ENCODE measurements at regions not wholly inside any gene's neighbourhood (a gene's known extent, or its start where the extent isn't known, plus 50 kb on each side); places are given as distances from the start of the nearest gene placed in this dataset.

DNA sequence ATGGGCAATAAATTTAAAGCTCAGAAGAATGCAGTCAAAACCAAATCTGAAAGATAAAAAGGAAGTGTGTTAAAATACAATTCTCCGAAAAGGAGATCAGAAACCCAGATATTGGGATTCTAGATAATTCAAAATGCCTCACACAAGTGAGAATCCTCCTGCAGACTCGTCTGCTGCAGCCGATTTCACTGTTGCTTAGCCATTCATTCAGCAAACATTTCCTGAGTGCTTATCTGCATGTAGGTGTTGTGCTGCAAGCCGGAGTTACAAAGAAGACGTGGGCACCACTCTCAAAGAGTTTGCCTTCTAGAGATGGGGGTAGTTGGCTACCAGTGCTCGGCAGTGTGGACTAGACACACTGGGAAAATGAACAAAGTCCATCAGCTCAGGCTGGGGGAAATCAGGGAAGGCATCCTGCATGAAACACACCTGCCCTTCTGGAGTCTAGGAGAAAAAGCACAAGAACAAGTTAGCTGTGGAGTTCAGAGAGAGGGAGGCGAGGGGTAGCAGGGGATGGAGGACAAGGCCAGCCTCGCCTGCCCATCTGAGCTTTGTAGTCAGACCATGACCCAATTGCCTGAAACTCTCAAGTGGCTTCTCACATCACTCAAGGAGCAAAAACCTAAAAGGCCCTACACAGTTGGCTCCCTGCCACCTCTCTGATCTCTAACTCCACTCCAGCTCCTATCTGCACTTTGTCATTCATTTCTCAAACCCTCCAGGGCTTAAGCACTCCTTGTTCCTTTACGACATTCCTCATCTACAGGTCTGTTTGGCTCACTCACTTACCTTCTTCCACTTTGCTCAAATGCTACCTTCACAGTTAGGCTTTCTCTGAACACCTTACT is 310.0 kb upstream of the DDHD1 start:
- WGBS, 2 experiments (ENCODE audit: extremely low coverage in 1 of 2, insufficient coverage in 1 of 2, insufficient read length in 1 of 2, insufficient replicate concordance in 2 of 2, low coverage in 1 of 2, low lambda C conversion rate in 2 of 2, missing lambda C conversion rate in 1 of 2), result 80% methylated on average over 9 of the region's 9 CpGs; no CpG with 5 or more reads in 1 of the 2 experiments
- H4K20me1 ChIP-seq (replicated peaks in 1 of 2; ENCODE audit: control insufficient read depth in 1 of 2, insufficient read depth in 2 of 2, low read length in 2 of 2), result peaks cover 0 to 2% of the 10 kb centered on the region in 2 experiments
- DNase-seq (ENCODE audit: low read depth in 1 of 2, low spot score in 2 of 2) (no peak), FAIRE-seq (no peak)
- CTCF ChIA-PET (ENCODE audit: partially characterized antibody), result interaction anchor here (0.5 kb wide), 1 partner anchor 693 kb away, joined by 3 read pairs; no protein-coding TSS in a partner anchor
- H3K27ac ChIP-seq (ENCODE audit: low read depth, low read length), result no peak overlapping the region
- no peaks in the 10 kb centered on the region for H3K36me3 ChIP-seq (ENCODE audit: control insufficient read depth in 2 of 4, insufficient read depth in 4 of 4, low read length in 3 of 4)
- H3K27me3 ChIP-seq (replicated peaks in 1 of 4; ENCODE audit: control insufficient read depth in 3 of 4, extremely low read depth in 1 of 4, insufficient read depth in 3 of 4, low read length in 3 of 4), result no peaks in the 10 kb centered on the region
- H3K4me1 ChIP-seq (replicated peaks in 1 of 4; ENCODE audit: control insufficient read depth in 3 of 4, insufficient read depth in 4 of 4, low read length in 3 of 4), result peaks cover 0 to 4% (median 1%) of the 10 kb centered on the region in 4 experiments; a peak in 3 of 7 replicates
- H3K4me3 ChIP-seq (ENCODE audit: extremely low read depth in 1 of 4, insufficient read depth in 2 of 4, low read depth in 3 of 4, low read length in 4 of 4), result no peak overlapping the region
- H3K14ac ChIP-seq (ENCODE audit: insufficient read length), result no peak overlapping the region
- H3K79me2 ChIP-seq (ENCODE audit: control insufficient read depth in 1 of 2, insufficient read depth in 2 of 2, low read length in 2 of 2), result no peaks in the 10 kb centered on the region
- no peak overlapping the region for H2BK120ac ChIP-seq (replicated peaks; ENCODE audit: low read depth, low read length)
- peak overlapping the region; percentile 55; the same call in 1 of the 2 replicates for H2BK12ac ChIP-seq (ENCODE audit: low read depth, low read length)
- no peak overlapping the region for H2AK5ac ChIP-seq (ENCODE audit: low read depth, low read length)
- peak overlapping the region in 1 of 4 experiments; percentile 32; a peak in 1 of 7 replicates for H3K9ac ChIP-seq (replicated peaks in 1 of 4; ENCODE audit: extremely low read depth in 1 of 4, low read depth in 3 of 4, low read length in 3 of 4)
- no peak overlapping the region for H4K91ac ChIP-seq (replicated peaks; ENCODE audit: insufficient read length, low read length)
- POLR2A ChIA-PET (ENCODE audit: partially characterized antibody), result no interaction called here
- H3K9me3 ChIP-seq (ENCODE audit: insufficient read depth in 2 of 2, low read depth in 1 of 2, low read length in 1 of 2), result no peaks in the 10 kb centered on the region
- H3K56ac ChIP-seq (replicated peaks; ENCODE audit: insufficient read length, low read depth, low read length), result no peak overlapping the region
- no peaks in the 10 kb centered on the region for H3K79me1 ChIP-seq (ENCODE audit: low read depth, low read length)
- TF ChIP-seq BRCA1 (IDR thresholded peaks at IDR 0.05; ENCODE audit: low read depth, low read length) (no peak), CHD2 (IDR thresholded peaks at IDR 0.05; ENCODE audit: low read length) (no peak), CTBP2 (IDR thresholded peaks at IDR 0.05; ENCODE audit: borderline replicate concordance, insufficient read depth, insufficient read length, low read length) (no peak), TAF1 (IDR thresholded peaks at IDR 0.05; ENCODE audit: low read depth, low read length) (no peak), HDAC6 (IDR thresholded peaks at IDR 0.05; ENCODE audit: low read depth, low read length) (no peak), KDM4A (IDR thresholded peaks at IDR 0.05; ENCODE audit: low read depth, low read length, severe bottlenecking) (no peak), PHF8 (conservative IDR thresholded peaks at IDR 0.05; ENCODE audit: low read depth, low read length) (no peak)
- no peak overlapping the region for H4K5ac ChIP-seq (ENCODE audit: insufficient read length, low read depth, low read length)
- H3K18ac ChIP-seq (ENCODE audit: extremely low read depth, low read length), result no peak overlapping the region
- H2AFZ ChIP-seq (ENCODE audit: low read length), result no peak overlapping the region
- no peak overlapping the region; the same call in 1 of the 2 replicates for H4K8ac ChIP-seq (ENCODE audit: extremely low read depth, insufficient read depth, low read length)
- no peaks in the 10 kb centered on the region for H3K23me2 ChIP-seq (ENCODE audit: low read depth, low read length)
- no peak overlapping the region for H2BK20ac ChIP-seq (ENCODE audit: low read length)
- no peak overlapping the region for H3K4ac ChIP-seq (replicated peaks; ENCODE audit: insufficient read length, low read depth, low read length)
- H3K23ac ChIP-seq (ENCODE audit: insufficient read length), result no peak overlapping the region
- H2BK15ac ChIP-seq (ENCODE audit: low read length), result no peak overlapping the region
- no peak overlapping the region for H3K4me2 ChIP-seq (ENCODE audit: insufficient read depth in 1 of 2, low read depth in 2 of 2, low read length in 2 of 2)
- no peak overlapping the region for H2BK5ac ChIP-seq (ENCODE audit: low read depth, low read length)

Measured in H1 (cell line).